DOHH2 (cell line): ENCODE measurements at regions not wholly inside any gene's neighbourhood (a gene's known extent, or its start where the extent isn't known, plus 50 kb on each side); places are given as distances from the start of the nearest gene placed in this dataset.

Source experiments
- CTCF ChIP-seq: fragments of 200-600 bp; sonication (generic); IDR thresholded peaks from one replicate; pipeline ENCODE4 v1.5.1; 2014; ENCODE audit warnings: antibody characterized with exemption, mild to moderate bottlenecking, low read depth, low read length; ENCODE audit not compliant: poor library complexity, severe bottlenecking
- EZH2phosphoT487 ChIP-seq: fragments of 200-600 bp; sonication (generic); IDR thresholded peaks from 2 replicates; pipeline ENCODE4 v1.6.1; 2017; ENCODE audit warnings: borderline replicate concordance, mild to moderate bottlenecking, antibody characterized with exemption, low read length, moderate library complexity, mixed read lengths

- TF ChIP-seq CTCF (no peak), EZH2phosphoT487 (no peak)
Observed at GRCh38 chr2:195117011-195117410, 540.0 kb upstream of the SLC39A10 start.
